Caki2 (cell line): ENCODE measurements at regions not wholly inside any gene's neighbourhood (a gene's known extent, or its start where the extent isn't known, plus 50 kb on each side); places are given as distances from the start of the nearest gene placed in this dataset.

Experiments
- DNase-seq: peaks from one replicate; pipeline ENCODE4 v3.0.0-alpha.2; 2015; ENCODE audit warnings: low read depth
- in situ Hi-C: cut with HindIII; loops from 2 replicates; pipeline ENCODE4 v1.10.0; 2016; ENCODE audit warnings: low sequenced_read_pairs, low pct_unique_long_range_greater_than_20kb, mixed read lengths

DNA sequence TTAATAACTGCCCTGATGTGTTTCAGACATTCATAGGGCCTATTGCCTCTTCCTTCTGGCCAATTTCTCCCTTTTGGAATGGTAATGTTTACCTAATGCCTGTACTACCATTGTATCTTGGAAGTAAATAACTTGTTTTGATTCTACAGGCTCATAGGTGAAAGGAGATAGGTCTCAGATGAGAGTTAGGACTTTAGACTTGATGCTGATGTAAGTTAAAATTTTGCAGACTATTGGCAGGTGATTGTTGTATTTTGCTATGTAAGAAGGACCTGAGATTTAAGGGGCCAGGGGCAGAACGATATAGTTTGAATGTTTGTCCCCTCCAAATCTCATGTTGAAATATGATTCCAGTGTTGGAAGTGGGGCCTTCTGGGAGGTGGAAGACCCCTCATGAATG, 215.5 kb downstream of the SLC39A8 start:
- no peak for DNase-seq
- in situ Hi-C loops, result no loop called here
